Activated CD8-positive, alpha-beta T cell treated with anti-CD3 and anti-CD28 coated beads, Interleukin-2, amount 10 ng/mL, durations not matched to agents 7 days and 5 days (primary cell): ENCODE measurements at regions not wholly inside any gene's neighbourhood (a gene's known extent, or its start where the extent isn't known, plus 50 kb on each side); places are given as distances from the start of the nearest gene placed in this dataset.
"Not testable (repeated sequence)": the region's sequence is repeated elsewhere in the genome, so short reads cannot be mapped to it uniquely, and the experiment has no call there.

Experiments
- ATAC-seq: fragments of 150-1000 bp; cut with Tn5 transposase; one replicate; pipeline ENCODE4 v1.10.0; 2021; ENCODE audit warnings: moderate library complexity
- CTCF ChIA-PET: fragments of 350-600 bp; sonication (Branson Sonifier 250); formaldehyde crosslinking; loops from one replicate; lab custom pipeline; 2021; ENCODE audit warnings: antibody characterized with exemption; lab: Charles Lee
- POLR2A ChIA-PET: fragments of 350-600 bp; sonication (Branson Sonifier 250); formaldehyde crosslinking; loops from one replicate; lab custom pipeline; 2021; ENCODE audit warnings: antibody characterized with exemption; lab: Charles Lee
- DNase-seq: peaks from one replicate; pipeline ENCODE4 v3.0.0-alpha.2; 2020
- H3K27ac Mint-ChIP-seq: one replicate; pipeline ENCODE4 v1.8.0; 2021; ENCODE audit warnings: mild to moderate bottlenecking, mixed read lengths
- H3K27me3 Mint-ChIP-seq: one replicate; pipeline ENCODE4 v1.8.0; 2021; ENCODE audit warnings: low read depth, mixed read lengths
- H3K36me3 Mint-ChIP-seq: one replicate; pipeline ENCODE4 v1.8.0; 2021; ENCODE audit warnings: low read depth, mixed read lengths
- H3K4me1 Mint-ChIP-seq: one replicate; pipeline ENCODE4 v1.8.0; 2021; ENCODE audit warnings: low read depth, mixed read lengths
- H3K4me3 Mint-ChIP-seq: one replicate; pipeline ENCODE4 v1.8.0; 2021; ENCODE audit warnings: mild to moderate bottlenecking, mixed read lengths
- H3K9me3 Mint-ChIP-seq: one replicate; pipeline ENCODE4 v1.8.0; 2022; ENCODE audit warnings: mixed read lengths; ENCODE audit not compliant: insufficient read depth

DNA sequence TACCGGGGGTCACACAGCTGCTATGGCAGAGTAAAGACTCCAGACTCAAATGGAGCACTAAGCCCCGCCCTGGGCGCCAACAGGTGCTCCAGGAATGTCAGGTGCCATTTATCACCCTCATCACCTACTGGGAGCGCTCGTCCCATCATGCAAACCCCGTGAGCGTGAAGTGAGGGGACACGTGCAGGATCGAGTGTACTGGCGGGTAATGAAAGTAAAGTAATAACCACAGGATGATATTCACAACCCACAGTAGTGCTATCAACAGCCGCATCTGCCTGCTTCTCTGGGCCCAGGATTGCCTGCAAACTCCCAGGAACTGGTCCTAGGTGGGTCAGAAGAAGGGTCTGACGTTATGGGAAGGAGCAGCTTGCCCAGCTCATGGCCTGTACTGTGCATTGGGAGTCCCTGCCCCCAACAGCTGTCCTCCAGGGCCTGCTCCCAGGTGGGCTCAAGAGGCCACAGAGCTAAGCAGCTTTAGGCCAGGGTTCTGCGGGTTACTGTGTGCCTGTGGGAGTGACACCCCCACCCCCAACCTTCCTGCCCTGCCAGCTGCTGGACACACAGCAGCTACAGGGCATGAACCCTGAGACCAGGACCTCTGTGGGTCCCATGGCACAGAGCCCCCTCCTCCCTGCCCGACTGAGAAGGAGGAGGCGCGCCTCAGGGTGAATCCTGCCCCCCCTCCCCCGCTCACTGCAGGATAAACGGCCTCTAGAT is 120.5 kb upstream of the SULF2 start:
- ATAC-seq: no peak

DNA sequence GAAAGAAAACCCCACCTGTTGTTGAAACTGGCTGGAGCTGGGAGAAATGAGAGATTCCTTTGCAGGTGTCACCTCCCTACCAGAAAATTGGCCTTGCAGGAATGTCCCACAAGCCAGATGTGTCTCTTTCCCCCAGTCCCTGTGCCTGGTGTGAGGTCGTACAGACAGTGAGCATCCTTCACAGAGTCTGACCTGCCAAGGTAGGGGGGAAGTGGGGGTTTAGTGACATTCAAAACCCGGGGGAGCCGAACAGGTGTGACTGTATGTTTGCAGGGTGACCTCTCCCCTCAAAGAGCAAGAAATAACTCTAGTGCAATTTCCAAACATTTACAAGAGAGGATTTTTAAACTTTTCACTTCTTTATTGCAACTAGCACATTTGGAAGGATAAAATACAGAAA is 117.7 kb upstream of the SULF2 start:
- H3K4me3 Mint-ChIP-seq: not testable (repeated sequence)

More for the DNA sequence above, 120.5 kb upstream of the SULF2 start:
- Mint-ChIP-seq H3K4me1 (no peaks in the 10 kb centered on the region), H3K27ac (no peak overlapping the region), H3K36me3 (no peaks in the 10 kb centered on the region), H3K9me3 (no peaks in the 10 kb centered on the region), H3K27me3 (no peaks in the 10 kb centered on the region), H3K4me3 (no peak overlapping the region)
- CTCF ChIA-PET: no interaction called here
- DNase-seq: no peak
- POLR2A ChIA-PET: no interaction called here

DNA sequence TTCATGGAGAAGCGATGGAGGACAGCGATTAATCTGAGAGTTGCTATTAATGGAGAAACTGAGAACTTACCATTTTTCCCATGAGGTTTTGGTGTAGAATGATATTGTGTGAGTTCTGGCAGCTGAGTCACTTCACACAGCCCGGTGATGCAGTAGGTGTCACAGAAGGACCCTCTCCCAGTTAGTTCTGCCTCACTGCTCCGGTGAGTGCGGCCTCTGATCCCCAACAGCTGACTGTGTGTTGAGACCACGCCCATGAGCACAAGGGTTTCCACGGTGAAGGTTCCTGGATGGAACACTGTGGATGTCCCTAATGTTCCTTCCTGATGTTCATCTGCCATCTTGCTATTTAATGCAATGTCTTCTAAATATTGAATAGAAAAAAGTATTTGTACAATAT is 114.0 kb upstream of the SULF2 start:
- H3K4me1 Mint-ChIP-seq, H3K4me3 Mint-ChIP-seq, CTCF ChIA-PET, DNase-seq, H3K36me3 Mint-ChIP-seq, H3K9me3 Mint-ChIP-seq, H3K27ac Mint-ChIP-seq, H3K27me3 Mint-ChIP-seq, POLR2A ChIA-PET, ATAC-seq: not testable (repeated sequence)

More for the DNA sequence above, 117.7 kb upstream of the SULF2 start:
- H3K4me1 Mint-ChIP-seq, POLR2A ChIA-PET, CTCF ChIA-PET, H3K27me3 Mint-ChIP-seq, H3K9me3 Mint-ChIP-seq, H3K36me3 Mint-ChIP-seq, H3K27ac Mint-ChIP-seq, DNase-seq, ATAC-seq: not testable (repeated sequence)

DNA sequence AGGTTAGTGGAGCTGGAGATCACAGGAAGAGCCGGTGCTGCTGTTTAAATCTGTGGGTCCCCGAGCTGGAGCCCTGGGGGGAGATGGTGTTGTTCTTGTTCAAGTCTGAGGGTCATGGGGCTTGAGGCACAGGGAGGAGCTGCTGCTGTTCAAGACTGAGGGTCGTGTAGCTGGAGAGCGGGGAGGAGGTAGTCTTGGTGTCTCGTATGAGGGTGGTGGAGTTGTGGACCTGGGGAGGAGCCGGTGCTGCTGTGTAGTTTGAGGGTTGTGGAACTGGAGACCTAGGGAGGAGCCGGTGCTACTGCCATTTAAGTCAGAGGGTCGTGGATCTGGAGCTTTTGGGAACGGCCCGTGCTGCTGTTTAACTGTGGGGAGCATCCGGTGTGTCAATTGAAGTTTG is 112.2 kb upstream of the SULF2 start:
- ATAC-seq (no peak), DNase-seq (no peak)
- ChIA-PET POLR2A (no interaction called here), CTCF (no interaction called here)
- Mint-ChIP-seq H3K27ac (no peak overlapping the region), H3K9me3 (no peaks in the 10 kb centered on the region), H3K36me3 (no peaks in the 10 kb centered on the region), H3K27me3 (no peaks in the 10 kb centered on the region), H3K4me3 (no peak overlapping the region), H3K4me1 (no peaks in the 10 kb centered on the region)

DNA sequence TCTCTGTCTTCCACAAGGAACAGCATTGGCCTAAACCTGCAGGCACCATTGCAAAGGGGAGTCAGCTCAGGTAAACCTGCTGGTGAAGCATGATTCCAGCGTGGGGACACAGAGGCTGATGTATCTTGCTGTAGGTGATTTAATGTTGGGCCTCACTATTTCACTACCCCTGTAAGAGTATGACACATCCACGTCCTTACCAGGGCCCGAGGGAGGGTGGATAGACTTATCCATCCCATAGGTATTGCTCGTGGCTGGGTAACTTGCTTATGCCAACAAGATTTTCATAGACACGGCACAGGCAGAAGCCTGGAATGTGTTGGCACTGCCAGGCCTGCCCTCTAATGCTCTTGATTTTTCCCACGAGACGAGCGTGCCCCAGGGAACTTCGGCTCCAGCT is 107.4 kb upstream of the SULF2 start:
- H3K4me1 Mint-ChIP-seq, H3K36me3 Mint-ChIP-seq, H3K4me3 Mint-ChIP-seq, CTCF ChIA-PET, H3K27ac Mint-ChIP-seq, ATAC-seq, H3K9me3 Mint-ChIP-seq, POLR2A ChIA-PET, H3K27me3 Mint-ChIP-seq, DNase-seq: not testable (repeated sequence)

DNA sequence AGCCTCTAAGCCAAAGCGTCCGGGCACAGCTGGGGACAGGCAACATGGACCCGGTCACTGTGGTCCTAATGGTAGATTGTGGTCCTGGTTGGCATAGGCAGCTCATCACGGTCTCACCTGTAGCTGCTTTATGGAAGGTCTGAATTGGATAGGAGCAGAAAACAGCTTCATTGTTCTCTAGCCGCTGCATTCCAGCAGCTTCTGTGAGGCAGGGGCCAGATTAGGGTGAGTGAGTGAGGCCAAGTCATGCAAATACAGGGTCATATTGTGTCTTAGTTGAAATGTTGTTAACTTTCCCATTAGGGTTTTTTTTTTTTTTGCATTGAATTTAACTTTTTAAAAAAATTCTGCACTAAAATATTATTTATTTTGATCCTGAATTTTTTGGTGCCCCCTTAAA is 105.4 kb upstream of the SULF2 start:
- H3K9me3 Mint-ChIP-seq, DNase-seq, H3K4me1 Mint-ChIP-seq, H3K4me3 Mint-ChIP-seq, H3K36me3 Mint-ChIP-seq, ATAC-seq, POLR2A ChIA-PET, CTCF ChIA-PET, H3K27ac Mint-ChIP-seq, H3K27me3 Mint-ChIP-seq: not testable (repeated sequence)

DNA sequence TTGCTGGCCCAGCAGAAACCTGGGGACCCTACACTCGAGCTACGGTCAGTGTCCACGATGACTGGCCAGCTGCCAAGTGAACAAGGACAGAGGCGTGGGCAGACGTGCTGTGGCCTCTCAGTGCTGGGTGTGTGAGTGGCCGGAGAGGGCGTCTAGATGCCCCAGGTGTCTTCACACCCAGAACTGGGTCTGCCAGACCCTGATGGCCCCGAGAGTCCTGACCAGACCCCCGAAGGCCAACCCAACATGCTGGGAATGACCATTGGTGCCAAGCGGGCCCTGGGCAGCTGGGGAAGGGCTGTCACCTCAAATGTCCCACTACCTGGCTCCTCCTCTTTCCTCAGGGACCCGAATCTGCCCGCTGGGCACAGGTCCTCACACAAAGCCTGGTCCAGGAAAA is 104.5 kb upstream of the SULF2 start:
- H3K4me1 Mint-ChIP-seq, ATAC-seq, H3K4me3 Mint-ChIP-seq, H3K9me3 Mint-ChIP-seq, H3K27me3 Mint-ChIP-seq, CTCF ChIA-PET, DNase-seq, H3K36me3 Mint-ChIP-seq, POLR2A ChIA-PET, H3K27ac Mint-ChIP-seq: not testable (repeated sequence)

DNA sequence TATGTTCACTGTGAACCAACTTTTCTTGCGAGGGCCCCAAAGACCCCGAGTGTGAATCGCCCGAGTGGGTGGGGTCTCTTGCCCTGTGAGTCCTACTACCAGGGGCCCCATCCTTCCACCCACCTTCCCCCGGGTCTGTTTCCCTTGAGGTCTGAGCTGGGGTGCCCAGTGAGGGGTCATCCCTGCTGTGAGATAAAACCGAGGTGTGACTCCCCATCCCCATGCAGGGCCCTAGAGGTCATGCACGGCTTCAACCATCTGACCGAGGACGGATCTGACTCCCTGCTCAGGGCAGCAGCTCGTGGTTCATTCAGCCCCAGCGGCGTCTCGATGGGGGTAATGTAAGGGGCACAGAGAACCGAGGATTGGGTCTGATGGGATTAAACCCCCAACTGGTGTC is 103.1 kb upstream of the SULF2 start:
- ChIA-PET POLR2A (no interaction called here), CTCF (no interaction called here)
- no peak for ATAC-seq
- Mint-ChIP-seq H3K27ac (no peak overlapping the region), H3K9me3 (no peaks in the 10 kb centered on the region), H3K27me3 (no peaks in the 10 kb centered on the region), H3K4me3 (no peak overlapping the region), H3K4me1 (no peaks in the 10 kb centered on the region), H3K36me3 (no peaks in the 10 kb centered on the region)
- no peak for DNase-seq

DNA sequence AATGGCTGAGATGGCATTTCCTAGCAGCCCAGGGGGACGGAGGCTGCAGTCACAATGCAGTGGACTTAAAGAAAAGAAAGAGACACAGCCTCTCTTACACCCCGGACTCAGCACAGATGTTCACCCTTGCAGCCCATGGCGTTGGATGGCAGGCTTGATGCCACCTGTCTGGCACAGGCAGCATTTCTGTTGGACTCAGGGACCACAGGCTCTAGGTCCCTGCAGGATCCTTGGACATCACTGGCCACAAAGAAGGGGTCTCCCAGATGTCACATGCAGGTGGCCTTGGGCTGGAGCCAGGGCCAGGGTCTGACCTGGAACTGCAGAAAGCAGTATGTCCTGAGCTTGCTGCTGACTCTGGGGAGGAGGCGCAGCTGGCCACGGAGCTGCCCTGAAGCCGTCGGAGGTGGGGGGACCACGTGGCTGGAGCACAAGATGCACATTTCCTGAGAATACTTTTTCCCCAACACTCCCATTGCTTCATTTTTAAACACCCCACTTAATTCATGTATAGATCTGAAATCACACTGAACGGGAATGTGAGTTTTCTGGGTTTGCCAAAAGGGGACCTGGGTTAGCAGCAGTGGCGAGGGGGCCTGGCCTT is 102.3 kb upstream of the SULF2 start:
- DNase-seq (no peak), ATAC-seq (no peak)
- CTCF ChIA-PET: no interaction called here
- Mint-ChIP-seq H3K27ac (no peak overlapping the region), H3K4me3 (no peak overlapping the region), H3K9me3 (no peaks in the 10 kb centered on the region), H3K27me3 (no peaks in the 10 kb centered on the region), H3K4me1 (no peaks in the 10 kb centered on the region), H3K36me3 (no peaks in the 10 kb centered on the region)
- POLR2A ChIA-PET: no interaction called here

DNA sequence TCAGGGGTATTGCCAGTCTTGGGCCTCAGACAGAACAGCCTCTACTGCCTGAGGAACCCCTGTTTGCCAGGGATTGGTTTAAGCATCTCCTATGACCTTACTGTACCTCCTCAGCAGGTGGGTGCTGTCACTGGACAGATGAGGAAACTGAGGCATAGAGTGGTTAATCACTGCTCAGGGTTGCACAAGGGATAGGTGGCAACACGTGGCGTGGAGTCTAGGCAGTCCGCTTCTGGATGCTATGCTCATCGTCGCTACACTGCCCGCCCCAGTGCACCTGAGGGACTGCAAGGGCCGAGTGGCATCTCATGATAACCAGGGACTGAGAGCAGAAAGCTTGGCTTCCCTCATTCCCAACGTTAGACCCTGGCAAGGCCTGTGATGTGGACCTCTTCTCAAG is 101.8 kb upstream of the SULF2 start:
- Mint-ChIP-seq H3K27ac (no peak overlapping the region), H3K4me1 (no peaks in the 10 kb centered on the region), H3K4me3 (no peak overlapping the region), H3K27me3 (no peaks in the 10 kb centered on the region), H3K9me3 (no peaks in the 10 kb centered on the region), H3K36me3 (no peaks in the 10 kb centered on the region)
- ChIA-PET CTCF (no interaction called here), POLR2A (no interaction called here)
- ATAC-seq (no peak), DNase-seq (no peak)

DNA sequence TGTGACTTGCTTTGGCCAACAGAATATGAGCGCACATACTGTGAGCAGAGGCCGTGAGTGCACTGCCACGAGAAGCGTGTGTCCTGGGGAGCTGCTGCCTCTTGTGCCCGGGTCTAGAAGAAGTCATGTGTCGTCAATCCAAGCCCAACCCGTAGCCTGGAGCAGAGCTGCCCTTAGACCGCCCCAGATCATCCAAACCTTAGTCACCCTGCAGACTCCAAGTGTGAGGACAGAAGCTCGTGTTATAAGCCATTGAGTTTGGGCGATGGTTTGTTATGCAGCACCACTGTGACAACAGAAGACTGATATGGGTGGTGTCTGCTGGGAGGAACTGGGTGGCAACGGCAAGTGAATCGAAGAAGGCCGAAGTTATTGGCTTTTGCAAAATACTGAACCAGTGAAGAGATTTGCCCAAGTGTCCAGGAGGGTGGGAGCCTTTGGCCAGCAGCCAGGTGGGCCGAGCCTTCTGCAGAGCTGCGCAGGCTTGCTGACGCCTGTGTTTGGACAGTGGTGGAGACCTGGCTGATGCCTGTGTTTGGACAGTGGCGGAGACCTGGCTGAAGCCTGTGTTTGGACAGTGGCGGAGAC is 101.3 kb upstream of the SULF2 start:
- H3K4me3 Mint-ChIP-seq: no peak overlapping the region
- H3K27ac Mint-ChIP-seq: no peak overlapping the region
- ChIA-PET CTCF (no interaction called here), POLR2A (no interaction called here)
- H3K4me1 Mint-ChIP-seq: no peaks in the 10 kb centered on the region
- H3K9me3 Mint-ChIP-seq: no peaks in the 10 kb centered on the region
- ATAC-seq: no peak
- no peaks in the 10 kb centered on the region for H3K27me3 Mint-ChIP-seq
- DNase-seq: no peak
- H3K36me3 Mint-ChIP-seq: no peaks in the 10 kb centered on the region

DNA sequence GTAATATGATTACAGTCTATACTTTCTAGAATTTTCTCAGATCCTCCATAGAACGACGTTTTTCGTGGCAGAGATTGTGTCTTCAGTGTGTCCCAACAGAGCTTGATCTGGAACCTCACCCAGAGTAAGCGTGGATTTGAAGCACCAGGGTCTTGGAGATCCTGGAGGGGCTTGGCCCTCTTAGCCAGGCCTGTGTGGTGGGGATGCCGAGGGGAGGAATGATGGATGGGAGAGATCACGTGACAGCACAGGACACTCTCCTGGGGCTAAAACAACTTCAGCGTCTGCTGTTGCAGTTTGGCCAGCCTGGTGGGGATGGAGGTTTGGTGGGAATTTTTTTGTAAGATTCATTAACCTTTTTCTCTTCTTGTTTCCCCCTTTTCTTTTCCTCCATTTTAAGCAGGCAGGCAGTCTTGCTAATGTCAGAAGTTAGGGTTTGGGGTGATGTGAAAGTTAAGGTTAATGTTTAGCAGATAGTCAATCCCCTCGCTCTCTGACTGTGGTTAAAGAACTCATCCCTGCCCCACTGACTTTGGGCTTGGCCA is 100.7 kb upstream of the SULF2 start:
- POLR2A ChIA-PET: no interaction called here
- no peak overlapping the region for H3K4me3 Mint-ChIP-seq
- DNase-seq (no peak), ATAC-seq (no peak)
- no peaks in the 10 kb centered on the region for H3K36me3 Mint-ChIP-seq
- H3K27ac Mint-ChIP-seq: no peak overlapping the region
- H3K9me3 Mint-ChIP-seq: no peaks in the 10 kb centered on the region
- no peaks in the 10 kb centered on the region for H3K27me3 Mint-ChIP-seq
- H3K4me1 Mint-ChIP-seq: no peaks in the 10 kb centered on the region
- CTCF ChIA-PET: no interaction called here
